ENCODE measurements at regions not wholly inside any gene's neighbourhood (a gene's known extent, or its start where the extent isn't known, plus 50 kb on each side); places are given as distances from the start of the nearest gene placed in this dataset.
"Not testable (repeated sequence)": the region's sequence is repeated elsewhere in the genome, so short reads cannot be mapped to it uniquely, and the experiment has no call there.

- no peak for DNase-seq (ENCODE audit: low read depth in 2 of 2)
Measured at GRCh38 chrX:13478740-13479451, 90.5 kb upstream of the EGFL6 start.

DNA sequence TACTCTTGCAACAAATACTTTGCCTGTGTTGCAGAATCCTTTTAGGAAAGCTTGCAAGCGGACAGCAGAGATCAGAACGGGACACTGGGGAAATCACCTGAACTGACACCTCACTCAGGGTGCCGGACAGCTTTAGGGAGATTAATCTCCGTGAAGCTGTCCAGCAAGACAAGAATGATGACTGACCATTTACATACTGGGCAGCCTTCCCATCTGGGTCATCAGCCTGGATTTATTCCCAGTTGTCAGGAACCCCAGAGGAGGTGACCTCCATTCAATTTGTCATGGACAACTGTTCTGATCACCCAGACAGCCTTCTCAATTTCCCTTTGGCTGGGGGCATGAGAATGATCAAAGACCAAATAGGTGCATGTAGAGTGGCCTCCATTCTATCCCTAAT, 93.0 kb upstream of the EGFL6 start:
- DNase-seq (ENCODE audit: low read depth in 2 of 2) = no peak

DNA sequence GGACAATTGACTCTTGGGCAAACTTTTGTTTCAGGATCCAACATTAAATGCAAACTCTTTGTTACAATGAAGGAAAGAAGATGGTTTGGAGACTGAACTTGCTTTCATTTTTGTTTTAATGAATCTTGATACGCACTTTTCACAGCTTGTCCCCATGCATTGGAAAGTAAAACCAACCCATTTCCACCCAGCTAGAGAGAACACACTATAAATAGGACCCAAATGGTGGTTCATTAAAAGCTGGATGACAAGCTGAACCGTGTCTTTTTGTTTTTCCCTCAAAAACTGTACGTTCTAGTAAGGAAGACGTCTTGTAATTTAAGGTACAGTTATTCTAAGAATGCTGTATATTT, 95.3 kb upstream of the EGFL6 start:
- DNase-seq (ENCODE audit: low read depth in 2 of 2) = no peak

- no peak for DNase-seq (ENCODE audit: low read depth in 2 of 2)
Measured at GRCh38 chrX:13473442-13474163, 95.8 kb upstream of the EGFL6 start.

- DNase-seq (ENCODE audit: low read depth in 2 of 2) = no peak
Measured at GRCh38 chrX:13472975-13473374, 96.4 kb upstream of the EGFL6 start.

DNA sequence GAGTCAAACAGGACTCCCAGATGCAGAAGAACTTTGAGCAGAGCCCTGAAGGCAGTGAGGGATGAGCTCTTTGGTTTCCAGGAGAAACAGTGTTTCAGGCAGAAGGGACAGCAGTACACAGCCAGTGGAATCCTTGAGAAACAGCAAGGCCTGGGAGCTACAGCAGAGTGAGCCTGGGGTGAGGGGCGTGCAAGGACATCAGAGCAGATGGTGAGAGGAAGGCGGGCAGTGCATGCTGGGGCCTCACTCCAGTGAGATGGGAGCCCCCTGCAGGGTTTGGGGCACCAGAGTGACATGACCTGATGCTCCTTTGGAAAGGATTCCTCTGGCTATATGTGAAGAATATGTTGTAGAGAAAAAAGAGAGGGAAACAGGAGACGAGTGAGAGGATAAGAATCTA, 98.1 kb upstream of the EGFL6 start:
- DNase-seq (ENCODE audit: low read depth in 2 of 2) = no peak

GRCh38 chrX:13470685-13470977, 98.8 kb upstream of the EGFL6 start:
- no peak for DNase-seq (ENCODE audit: low read depth in 2 of 2)

DNA sequence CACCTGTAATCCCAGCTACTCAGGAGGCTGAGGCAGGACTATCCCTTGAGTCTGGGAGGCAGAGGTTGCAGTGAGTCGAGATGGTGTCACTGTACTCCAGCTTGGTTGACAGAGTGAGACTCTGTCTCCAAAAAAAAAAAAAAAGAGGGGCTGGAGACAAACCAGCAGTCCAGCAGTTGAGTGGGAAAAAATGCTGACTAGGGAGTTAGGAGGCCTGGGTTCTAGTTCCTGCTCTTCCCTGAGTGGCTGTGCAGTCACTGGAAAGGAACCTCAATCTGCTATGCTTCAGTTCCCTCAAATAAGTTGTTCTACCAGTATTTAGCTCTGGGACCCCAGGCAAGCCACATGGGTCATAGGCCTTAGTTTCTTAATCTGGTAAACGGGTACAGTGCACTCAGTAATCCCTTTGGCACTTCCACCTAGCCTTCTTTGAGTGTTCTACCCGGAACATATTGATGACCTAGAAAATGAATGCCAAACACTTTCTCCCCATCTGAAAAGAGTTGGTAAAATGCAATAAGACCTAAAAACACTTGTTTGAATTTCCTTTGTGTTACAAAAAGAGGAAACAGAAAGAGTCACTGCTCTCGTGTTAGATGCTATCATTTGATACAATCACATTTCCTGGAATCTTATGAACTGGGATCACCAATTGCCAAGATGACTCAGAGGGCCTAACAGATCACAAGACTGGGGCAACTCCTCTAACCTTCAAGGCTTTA, 99.3 kb upstream of the EGFL6 start:
- DNase-seq (ENCODE audit: low read depth in 2 of 2) = no peak

GRCh38 chrX:13468096-13468495, 101.3 kb upstream of the EGFL6 start:
- DNase-seq (ENCODE audit: low read depth in 2 of 2) = no peak

- DNase-seq (ENCODE audit: low read depth in 2 of 2) = no peak
Measured at GRCh38 chrX:13467243-13467642, 102.2 kb upstream of the EGFL6 start.

DNA sequence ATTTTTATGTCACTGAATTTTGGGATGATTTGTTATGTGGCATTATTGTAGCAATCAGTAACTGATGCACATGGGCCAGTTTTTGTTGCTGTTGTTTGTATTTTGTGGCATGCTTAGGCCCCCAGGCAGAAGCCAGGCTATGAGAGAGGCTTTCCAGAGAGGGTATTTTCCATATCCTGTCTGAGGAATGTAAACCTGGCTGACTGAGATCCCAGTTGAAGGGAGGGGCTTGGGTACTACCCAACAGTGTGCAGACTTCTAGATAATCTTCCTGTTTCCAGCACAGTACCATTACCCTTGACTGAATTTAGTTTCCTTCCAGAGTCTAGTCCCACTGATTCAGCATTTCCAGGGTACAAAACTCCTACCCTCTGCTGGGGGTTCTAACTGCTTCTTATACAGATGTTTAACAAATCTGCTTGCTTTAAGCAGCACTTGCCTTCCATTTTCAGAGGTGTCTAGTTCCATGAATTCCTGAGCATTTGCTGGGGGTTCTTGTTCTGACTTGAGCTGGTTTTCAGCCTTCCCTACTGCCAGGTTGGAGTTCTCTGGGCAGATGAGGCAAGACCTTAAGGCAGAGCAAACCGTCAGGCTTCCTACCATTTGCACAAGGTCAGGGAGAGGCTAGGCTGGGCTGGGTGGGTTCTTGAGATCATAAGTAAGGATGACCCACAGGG, 104.7 kb upstream of the EGFL6 start:
- DNase-seq (ENCODE audit: low read depth in 2 of 2) = no peak

DNA sequence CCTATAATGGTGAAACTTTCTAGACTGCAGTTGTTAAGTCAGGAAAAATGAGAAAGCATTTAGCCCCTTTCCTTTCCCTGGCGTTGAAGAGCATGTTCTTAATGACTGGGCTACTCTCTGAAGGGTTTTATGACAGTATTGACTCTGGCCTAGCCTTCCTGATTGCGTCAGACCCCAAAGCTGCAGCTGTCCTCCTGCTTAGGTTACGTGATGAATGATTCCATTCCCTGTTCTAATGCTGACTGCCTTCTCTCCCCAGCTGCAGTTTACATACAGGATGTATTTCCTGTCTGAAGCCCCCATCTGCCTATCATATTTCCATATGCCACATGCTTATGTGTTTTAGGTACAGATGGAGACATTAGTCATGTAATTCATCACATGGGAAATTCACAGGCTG, 105.8 kb upstream of the EGFL6 start:
- no peak for DNase-seq (ENCODE audit: low read depth in 2 of 2)

DNA sequence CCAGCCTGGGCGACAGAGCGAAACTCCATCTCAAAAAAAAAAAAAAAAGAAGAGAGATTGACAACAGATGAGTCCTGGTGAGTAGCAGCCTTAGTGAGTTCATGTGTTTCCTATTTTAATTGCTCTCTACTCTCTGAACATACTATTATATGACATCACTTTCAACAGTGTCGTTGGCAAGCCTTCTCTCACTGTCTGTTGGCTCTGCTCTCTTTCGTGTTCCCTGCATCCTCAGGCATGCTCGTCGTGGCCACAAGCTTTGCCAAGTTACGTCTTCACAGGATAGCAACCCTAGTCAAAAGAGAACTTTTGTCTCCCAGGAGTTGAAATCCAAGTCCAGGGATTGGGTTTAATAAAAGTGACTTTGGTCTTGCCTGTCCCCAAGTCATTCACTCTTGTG, 117.1 kb upstream of the EGFL6 start:
- no peak for DNase-seq (ENCODE audit: low read depth in 2 of 2)

- no peak for DNase-seq (ENCODE audit: low read depth in 2 of 2)
Measured at GRCh38 chrX:13449441-13449840, 120.0 kb upstream of the EGFL6 start.

- no peak for DNase-seq (ENCODE audit: low read depth in 2 of 2)
Measured at GRCh38 chrX:13448941-13449340, 120.5 kb upstream of the EGFL6 start.

DNA sequence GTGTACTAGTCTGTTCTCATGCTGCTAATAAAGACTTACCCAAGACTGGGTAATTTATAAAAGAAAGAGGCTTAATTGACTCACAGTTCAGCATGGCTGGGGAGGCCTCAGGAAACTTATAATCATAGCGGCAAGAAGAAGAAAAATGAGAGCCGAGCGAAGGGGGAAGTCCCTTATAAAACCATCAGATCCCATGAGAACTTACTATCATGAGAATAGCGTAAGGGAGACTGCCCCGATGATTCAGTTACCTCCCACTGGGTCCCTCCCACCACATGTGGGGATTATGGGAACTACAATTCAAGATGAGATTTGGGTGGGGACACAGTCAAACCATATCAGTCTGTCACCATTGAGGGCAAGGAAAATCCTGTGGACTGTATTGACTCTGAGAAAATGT, 121.8 kb upstream of the ATXN3L start:
- not testable (repeated sequence) for DNase-seq (ENCODE audit: low read depth in 2 of 2)

- no peak for DNase-seq (ENCODE audit: low read depth in 2 of 2)
Measured at GRCh38 chrX:13440176-13440575, 120.3 kb upstream of the ATXN3L start.

- DNase-seq (ENCODE audit: low read depth in 2 of 2) = no peak
Measured at GRCh38 chrX:13433298-13433605, 113.4 kb upstream of the ATXN3L start.

DNA sequence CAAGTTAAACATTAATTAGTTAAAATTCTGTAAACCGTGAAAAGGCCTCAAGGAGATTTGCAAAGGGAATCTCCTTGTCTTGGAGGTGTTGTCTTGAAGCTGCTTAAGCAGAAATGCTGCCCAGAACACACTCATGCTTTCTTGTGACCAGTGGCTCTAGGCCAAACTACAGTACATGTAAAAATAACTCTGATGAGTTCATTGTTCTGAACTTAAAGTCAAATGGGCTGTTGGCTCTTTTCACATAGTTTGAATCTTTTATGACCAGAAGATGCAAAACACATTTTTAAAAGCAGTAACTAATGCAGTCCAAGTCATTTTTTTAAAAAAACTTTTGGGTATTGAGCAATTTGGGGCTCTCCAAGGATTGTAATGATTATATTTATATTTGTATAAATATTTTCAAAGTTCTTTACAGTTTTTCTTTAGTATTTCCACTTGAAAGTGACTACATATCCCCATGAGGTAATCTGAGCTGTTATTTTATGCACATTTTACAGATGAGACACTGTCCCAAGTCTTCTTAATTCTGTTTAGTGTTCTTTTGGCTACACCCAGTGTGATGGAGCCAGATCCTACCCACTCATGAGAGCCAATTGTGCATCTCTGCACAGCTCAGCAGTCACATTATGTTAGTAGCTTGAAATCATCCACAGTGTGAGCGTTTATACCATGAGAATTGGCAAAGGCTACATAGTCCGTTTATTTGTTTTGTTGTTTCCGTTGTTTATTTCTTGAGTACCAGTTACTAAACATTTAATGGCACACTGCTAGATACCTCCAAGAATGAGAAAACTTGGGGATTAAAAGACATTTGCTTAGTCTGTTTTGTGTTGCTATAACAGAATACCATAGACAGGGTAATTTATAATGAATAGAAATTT, 112.8 kb upstream of the ATXN3L start:
- no peak for DNase-seq (ENCODE audit: low read depth in 2 of 2)

GRCh38 chrX:13430136-13430827, 110.4 kb upstream of the ATXN3L start:
- no peak for DNase-seq (ENCODE audit: low read depth in 2 of 2)

Measured in stimulated activated CD8-positive, alpha-beta memory T cell treated with anti-CD3 and anti-CD28 coated beads, Interleukin-7, amount 100 ng/mL, for 4 hours (primary cell).